ENCODE measurements at regions not wholly inside any gene's neighbourhood (a gene's known extent, or its start where the extent isn't known, plus 50 kb on each side); places are given as distances from the start of the nearest gene placed in this dataset.

DNA sequence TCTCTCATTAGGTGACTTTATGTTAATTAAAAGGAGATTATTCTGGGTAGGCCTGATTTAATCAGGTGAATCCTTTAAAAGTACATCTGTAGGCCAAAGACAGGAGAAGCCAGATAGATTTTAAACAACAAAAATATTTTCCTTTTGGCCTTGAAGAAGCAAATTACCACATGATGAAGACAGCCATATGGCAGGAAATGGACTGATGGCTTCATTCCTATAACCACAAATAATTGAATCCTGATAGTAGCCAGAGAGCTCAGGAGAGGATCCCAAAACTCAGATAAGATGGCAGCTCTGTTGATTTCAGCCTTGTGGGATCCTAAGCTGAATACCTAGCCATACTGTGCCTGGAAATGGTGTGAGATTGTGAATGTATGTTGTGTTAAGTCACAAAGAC, 66.1 kb upstream of the PRKX start:
- H3K4me1 ChIP-seq, result no peaks in the 10 kb centered on the region
- no peak overlapping the region for H3K4me3 ChIP-seq
- intact Hi-C loops (cut with DNase I), result no loop called here
- no peaks in the 10 kb centered on the region for H3K9me3 ChIP-seq
- no peak for DNase-seq (ENCODE audit: extremely low spot score)
- H3K36me3 ChIP-seq, result no peaks in the 10 kb centered on the region
- H3K27me3 ChIP-seq, result no peaks in the 10 kb centered on the region
- TF ChIP-seq POLR2A (IDR thresholded peaks at IDR 0.05; ENCODE audit: low read depth), result no peak
- TF ChIP-seq POLR2AphosphoS5 (IDR thresholded peaks at IDR 0.05), result no peak
- TF ChIP-seq, protein P1, sequence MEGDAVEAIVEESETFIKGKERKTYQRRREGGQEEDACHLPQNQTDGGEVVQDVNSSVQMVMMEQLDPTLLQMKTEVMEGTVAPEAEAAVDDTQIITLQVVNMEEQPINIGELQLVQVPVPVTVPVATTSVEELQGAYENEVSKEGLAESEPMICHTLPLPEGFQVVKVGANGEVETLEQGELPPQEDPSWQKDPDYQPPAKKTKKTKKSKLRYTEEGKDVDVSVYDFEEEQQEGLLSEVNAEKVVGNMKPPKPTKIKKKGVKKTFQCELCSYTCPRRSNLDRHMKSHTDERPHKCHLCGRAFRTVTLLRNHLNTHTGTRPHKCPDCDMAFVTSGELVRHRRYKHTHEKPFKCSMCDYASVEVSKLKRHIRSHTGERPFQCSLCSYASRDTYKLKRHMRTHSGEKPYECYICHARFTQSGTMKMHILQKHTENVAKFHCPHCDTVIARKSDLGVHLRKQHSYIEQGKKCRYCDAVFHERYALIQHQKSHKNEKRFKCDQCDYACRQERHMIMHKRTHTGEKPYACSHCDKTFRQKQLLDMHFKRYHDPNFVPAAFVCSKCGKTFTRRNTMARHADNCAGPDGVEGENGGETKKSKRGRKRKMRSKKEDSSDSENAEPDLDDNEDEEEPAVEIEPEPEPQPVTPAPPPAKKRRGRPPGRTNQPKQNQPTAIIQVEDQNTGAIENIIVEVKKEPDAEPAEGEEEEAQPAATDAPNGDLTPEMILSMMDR (IDR thresholded peaks at IDR 0.05), result no peak
- TF ChIP-seq EP300 (IDR thresholded peaks at IDR 0.05), result no peak
- no peak overlapping the region for H3K27ac ChIP-seq (replicated peaks in 1 of 4)

DNA sequence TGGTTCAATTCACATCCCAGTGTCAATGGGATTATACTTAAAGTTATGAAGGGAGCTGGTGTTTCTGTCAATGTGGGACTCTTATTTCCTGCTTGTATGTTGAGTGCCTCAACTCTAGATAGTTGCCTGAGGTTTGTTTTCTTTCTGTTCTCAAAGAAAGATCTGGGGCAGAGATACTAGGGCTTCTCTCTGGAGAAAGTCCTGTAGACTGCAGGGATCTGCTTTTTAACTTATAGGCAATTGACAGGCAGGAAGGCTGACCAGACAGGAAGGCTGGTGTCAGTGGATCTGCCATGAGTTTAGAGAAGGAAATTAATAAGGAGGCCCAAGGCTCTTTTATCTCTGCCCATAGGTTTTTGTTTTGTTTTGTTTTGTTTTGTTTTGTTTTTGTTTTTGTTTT, 64.0 kb upstream of the PRKX start:
- H3K9me3 ChIP-seq, result no peaks in the 10 kb centered on the region
- H3K4me1 ChIP-seq, result no peaks in the 10 kb centered on the region
- H3K36me3 ChIP-seq, result no peaks in the 10 kb centered on the region
- intact Hi-C loops (cut with DNase I), result no loop called here
- H3K4me3 ChIP-seq, result no peak overlapping the region
- no peak for TF ChIP-seq EP300 (IDR thresholded peaks at IDR 0.05)
- TF ChIP-seq, protein P1 (IDR thresholded peaks at IDR 0.05), result no peak
- TF ChIP-seq POLR2AphosphoS5 (IDR thresholded peaks at IDR 0.05), result no peak
- TF ChIP-seq POLR2A (IDR thresholded peaks at IDR 0.05; ENCODE audit: low read depth), result no peak
- H3K27me3 ChIP-seq, result no peaks in the 10 kb centered on the region
- no peak overlapping the region for H3K27ac ChIP-seq (replicated peaks in 1 of 4)
- DNase-seq (ENCODE audit: extremely low spot score), result no peak

DNA sequence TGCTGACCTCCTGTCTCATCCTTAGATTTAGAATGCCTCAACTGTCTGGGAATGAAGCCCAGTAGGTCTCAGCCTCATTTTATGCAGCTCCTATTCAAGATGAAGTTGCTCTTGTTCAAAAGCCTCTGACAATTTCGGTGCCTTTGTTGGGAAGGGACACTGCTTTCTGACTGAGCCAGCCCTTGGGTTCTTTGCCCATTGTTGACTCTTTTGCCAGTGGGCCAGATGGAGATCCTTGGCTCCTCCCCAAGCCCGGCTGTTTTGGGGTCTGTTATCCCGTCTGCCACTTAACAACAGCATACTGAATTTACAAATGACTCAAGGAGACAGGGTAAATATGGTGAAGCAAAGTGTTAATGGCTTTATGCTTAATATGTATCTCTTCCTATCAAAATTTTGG, 58.3 kb upstream of the PRKX start:
- intact Hi-C loops (cut with DNase I), result no loop called here
- 69% methylated on average over 3 of the region's 3 CpGs for WGBS
- H3K4me1 ChIP-seq, result no peaks in the 10 kb centered on the region
- TF ChIP-seq, protein P1 (IDR thresholded peaks at IDR 0.05), result no peak
- TF ChIP-seq EP300 (IDR thresholded peaks at IDR 0.05) (no peak), POLR2AphosphoS5 (IDR thresholded peaks at IDR 0.05) (no peak), POLR2A (IDR thresholded peaks at IDR 0.05; ENCODE audit: low read depth) (no peak)
- H3K9me3 ChIP-seq, result no peaks in the 10 kb centered on the region
- DNase-seq (ENCODE audit: extremely low spot score), result no peak
- H3K36me3 ChIP-seq, result no peaks in the 10 kb centered on the region
- no peak overlapping the region for H3K4me3 ChIP-seq
- no peaks in the 10 kb centered on the region for H3K27me3 ChIP-seq
- H3K27ac ChIP-seq (replicated peaks in 1 of 4), result no peak overlapping the region

DNA sequence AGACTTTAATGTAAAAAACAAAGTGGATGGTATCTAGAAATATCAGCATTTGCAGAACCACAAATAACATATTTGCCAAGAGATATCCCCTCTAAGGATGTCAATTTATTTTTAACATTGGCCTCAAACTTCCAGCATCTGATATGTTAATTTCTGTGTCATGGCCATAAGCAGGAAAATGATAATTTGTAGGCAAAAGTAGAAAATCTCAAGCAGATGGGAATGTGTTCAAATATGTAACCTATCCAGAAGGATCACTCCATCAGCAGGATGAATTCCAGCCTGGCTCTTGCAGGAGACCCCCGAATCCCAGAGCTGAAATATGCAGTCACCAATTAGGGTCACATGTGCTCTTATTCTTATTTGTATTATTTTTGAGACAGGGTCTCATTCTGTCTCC, 55.4 kb upstream of the PRKX start:
- no peak overlapping the region for H3K27ac ChIP-seq (replicated peaks in 1 of 4)
- 50% methylated on average over 1 of the region's 1 CpG for WGBS
- no peaks in the 10 kb centered on the region for H3K36me3 ChIP-seq
- no peaks in the 10 kb centered on the region for H3K4me1 ChIP-seq
- H3K4me3 ChIP-seq, result no peak overlapping the region
- intact Hi-C loops (cut with DNase I), result no loop called here
- no peaks in the 10 kb centered on the region for H3K27me3 ChIP-seq
- no peak for DNase-seq (ENCODE audit: extremely low spot score)
- H3K9me3 ChIP-seq, result no peaks in the 10 kb centered on the region
- TF ChIP-seq POLR2AphosphoS5 (IDR thresholded peaks at IDR 0.05) (no peak), POLR2A (IDR thresholded peaks at IDR 0.05; ENCODE audit: low read depth) (no peak), EP300 (IDR thresholded peaks at IDR 0.05) (no peak)
- TF ChIP-seq, protein P1 (IDR thresholded peaks at IDR 0.05), result no peak

Small RNA genes in the stretch of these regions (small RNA-seq; reads per million reads assigned to genes)
- 0 reads per million in 3 donors for gene RF00401
